Activated CD8-positive, alpha-beta memory T cell treated with anti-CD3 and anti-CD28 coated beads, Interleukin-2, amount 50 U/mL, for 1 hour (primary cell): ENCODE measurements at regions not wholly inside any gene's neighbourhood (a gene's known extent, or its start where the extent isn't known, plus 50 kb on each side); places are given as distances from the start of the nearest gene placed in this dataset.
"Not testable (repeated sequence)": the region's sequence is repeated elsewhere in the genome, so short reads cannot be mapped to it uniquely, and the experiment has no call there.

Experiments used
- DNase-seq: peaks from one replicate; pipeline ENCODE4 v3.0.0-alpha.2; 2020; ENCODE audit errors: extremely low read depth

- no peak for DNase-seq
These were observed 115.1 kb downstream of the KCNRG start for GRCh38 chr13:50130123-50130946.

- no peak for DNase-seq
These were observed 117.0 kb downstream of the KCNRG start for GRCh38 chr13:50131920-50132903.

GRCh38 chr13:50132904-50133357, 117.7 kb downstream of the KCNRG start:
- no peak for DNase-seq

- no peak for DNase-seq
These were observed 118.2 kb downstream of the KCNRG start for GRCh38 chr13:50133358-50133953.

- no peak for DNase-seq
These were observed 121.0 kb downstream of the KCNRG start for GRCh38 chr13:50136226-50136625.

- DNase-seq, result no peak
These were observed 121.4 kb downstream of the KCNRG start for GRCh38 chr13:50136678-50137077.

GRCh38 chr13:50139435-50139934, 124.2 kb downstream of the KCNRG start:
- DNase-seq, result not testable (repeated sequence)

GRCh38 chr13:50140153-50140552, 124.9 kb downstream of the KCNRG start:
- DNase-seq, result no peak

GRCh38 chr13:50140581-50141374, 125.5 kb downstream of the KCNRG start:
- no peak for DNase-seq

GRCh38 chr13:50141375-50141975, 126.2 kb downstream of the KCNRG start:
- DNase-seq, result no peak

- DNase-seq, result no peak
These were observed 129.3 kb downstream of the KCNRG start for GRCh38 chr13:50144246-50145160.

GRCh38 chr13:50149214-50149613, 134.0 kb downstream of the KCNRG start:
- no peak for DNase-seq

GRCh38 chr13:50149932-50150331, 134.7 kb downstream of the KCNRG start:
- no peak for DNase-seq

GRCh38 chr13:50152224-50152623, 137.0 kb downstream of the KCNRG start:
- no peak for DNase-seq

- DNase-seq, result no peak
These were observed 137.5 kb downstream of the KCNRG start for GRCh38 chr13:50152655-50153309.

GRCh38 chr13:50153401-50153800, 138.2 kb downstream of the KCNRG start:
- no peak for DNase-seq

GRCh38 chr13:50153876-50154275, 138.6 kb downstream of the KCNRG start:
- no peak for DNase-seq

- DNase-seq, result no peak
These were observed 139.5 kb downstream of the KCNRG start for GRCh38 chr13:50154697-50155096.

GRCh38 chr13:50156140-50156539, 140.9 kb downstream of the KCNRG start:
- no peak for DNase-seq
